Lung microvascular endothelial cell (primary cell): ENCODE measurements at regions not wholly inside any gene's neighbourhood (a gene's known extent, or its start where the extent isn't known, plus 50 kb on each side); places are given as distances from the start of the nearest gene placed in this dataset.

Experiments used
- DNase-seq, 2 donors: peaks; one replicate each; pipeline versions ENCODE4 v3.0.0 to v3.0.0-alpha.2; 2010; ENCODE audit warnings: low read depth in 2 of 2

GRCh38 chr4:100806988-100807387 is 289.2 kb upstream of the EMCN start:
- no peak for DNase-seq

DNA sequence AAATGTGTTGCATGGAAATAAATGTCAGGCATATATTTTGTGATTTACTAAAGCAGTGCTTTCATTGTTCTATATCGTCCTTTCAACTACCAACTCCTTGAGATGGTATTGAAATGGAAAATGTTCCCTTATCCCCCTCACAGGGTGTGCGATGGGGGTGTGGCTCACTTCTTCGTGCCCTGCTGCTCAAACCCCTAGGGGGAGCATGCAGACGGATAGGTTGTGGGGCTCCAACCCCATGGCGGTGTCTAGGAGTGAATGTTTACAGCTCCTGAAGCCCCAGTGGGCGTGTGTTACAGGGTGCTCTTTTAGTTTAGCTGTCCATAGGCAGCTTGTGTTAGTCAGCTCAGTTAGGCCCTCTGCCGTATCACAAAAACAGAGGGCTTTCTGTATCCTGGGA is 287.7 kb upstream of the EMCN start:
- DNase-seq = no peak

DNA sequence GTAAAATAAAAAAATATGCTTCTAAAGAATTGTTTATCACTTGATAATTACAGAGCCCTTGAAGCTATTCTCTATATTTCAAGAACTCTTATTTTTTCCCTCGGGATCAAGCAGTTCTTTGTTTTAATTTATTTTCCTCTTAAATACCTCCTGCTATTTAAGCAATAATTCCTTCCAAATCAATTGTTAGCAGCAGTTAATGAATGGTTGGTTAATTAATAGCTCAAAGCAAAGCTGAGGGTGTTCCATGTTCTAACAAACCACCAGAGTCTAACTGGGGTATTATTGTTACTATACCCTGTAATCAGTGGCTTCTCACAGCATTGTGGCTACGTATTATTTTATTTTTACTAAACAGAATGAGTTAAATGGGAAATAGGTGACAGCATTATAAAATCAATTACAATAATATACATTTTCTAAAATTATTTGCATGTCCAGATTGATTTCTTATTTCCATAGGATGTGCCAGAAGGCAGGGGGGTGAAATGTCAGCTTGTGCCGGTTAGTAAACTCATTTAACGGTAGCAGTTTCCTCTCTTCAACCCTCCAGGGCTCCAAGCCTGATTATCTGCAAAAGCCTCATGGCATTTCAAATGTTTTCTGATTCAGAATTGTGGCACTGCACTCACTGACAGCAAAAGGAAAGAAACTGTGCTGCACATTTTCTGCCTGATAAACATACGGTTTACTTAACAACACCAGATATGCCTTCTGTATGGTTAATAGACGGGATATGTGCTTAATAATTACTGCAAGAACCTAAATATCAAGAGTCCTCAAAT is 286.9 kb upstream of the EMCN start:
- no peak for DNase-seq

- DNase-seq = no peak
Measured at GRCh38 chr4:100803751-100804150, 285.9 kb upstream of the EMCN start.

DNA sequence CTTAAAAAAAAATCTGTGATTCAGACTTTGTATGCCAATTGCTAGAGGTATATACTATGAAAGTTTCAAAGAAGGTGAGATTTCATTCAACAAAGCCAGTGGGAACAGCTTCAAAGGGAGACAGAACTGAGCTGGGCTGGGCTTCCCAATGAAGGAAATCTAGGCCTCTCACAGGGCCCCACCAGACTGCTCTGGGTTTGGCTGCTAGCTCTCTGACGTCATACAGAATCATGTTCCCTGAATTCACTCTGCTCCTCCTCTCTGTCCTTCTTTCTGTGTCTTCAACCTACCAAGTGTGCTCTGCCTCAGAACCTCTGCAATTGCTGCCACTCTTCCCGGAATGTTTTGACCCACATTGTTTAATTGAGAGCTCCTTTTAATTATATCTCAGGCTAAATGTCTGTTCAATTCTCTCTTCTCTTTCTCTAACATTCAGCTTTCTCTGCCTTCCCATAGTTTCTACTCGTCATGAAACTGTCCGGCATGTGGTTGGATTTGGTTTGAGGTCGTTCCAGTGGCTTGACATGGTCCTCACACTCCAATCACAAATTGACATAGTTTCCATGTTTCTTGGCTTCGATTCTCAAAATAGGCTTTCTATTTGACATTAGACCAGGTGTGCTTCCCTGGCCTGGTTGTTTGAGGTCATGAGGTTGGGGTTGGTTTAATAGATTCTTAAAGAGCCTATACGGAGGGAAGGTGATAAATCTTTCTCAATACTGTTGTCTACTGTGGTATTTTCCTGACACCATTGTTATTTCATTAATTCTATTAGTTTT is 282.1 kb upstream of the EMCN start:
- DNase-seq = no peak

- DNase-seq = no peak
Measured at GRCh38 chr4:100797791-100798190, 280.0 kb upstream of the EMCN start.

GRCh38 chr4:100797356-100797755 is 279.5 kb upstream of the EMCN start:
- DNase-seq = no peak

- DNase-seq = no peak
Measured at GRCh38 chr4:100796332-100796731, 278.5 kb upstream of the EMCN start.

- DNase-seq = no peak
Measured at GRCh38 chr4:100795581-100795980, 277.8 kb upstream of the EMCN start.

DNA sequence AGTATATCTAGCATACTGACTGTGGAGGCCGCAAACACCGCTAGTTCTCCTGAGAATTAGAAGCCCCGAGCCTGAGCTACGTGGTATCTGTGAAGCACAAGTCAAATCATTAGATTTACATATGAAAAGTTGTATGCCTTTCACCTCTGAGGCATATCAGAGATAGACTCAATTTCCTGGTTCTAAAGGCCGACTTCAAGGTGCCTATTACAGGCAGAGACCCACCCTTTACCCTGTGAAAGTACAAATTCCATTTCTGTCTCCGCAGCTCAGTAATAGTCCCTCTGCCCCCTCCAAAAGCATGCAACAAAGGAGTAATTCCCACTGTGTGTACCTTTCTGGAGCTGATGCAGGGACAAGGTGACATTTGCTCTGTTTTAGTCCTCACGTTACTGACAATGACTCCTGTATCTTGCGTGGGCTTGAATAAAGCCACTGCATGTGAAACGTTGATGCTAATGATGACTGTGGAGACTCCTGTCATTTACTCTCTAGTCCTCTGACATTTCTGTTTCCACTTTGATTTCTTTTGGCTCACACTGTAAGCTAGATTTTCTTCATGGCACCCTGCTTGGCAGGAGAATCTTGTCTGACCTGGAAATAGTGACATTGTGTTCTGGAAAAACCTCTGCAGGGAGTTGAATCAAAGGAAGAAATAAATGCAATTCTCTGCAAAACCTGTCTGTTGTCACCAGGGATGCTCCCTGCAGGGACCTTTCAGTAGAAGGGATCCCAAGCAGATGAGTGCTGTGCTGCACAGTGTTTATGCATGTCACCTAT is 273.2 kb upstream of the EMCN start:
- no peak for DNase-seq

DNA sequence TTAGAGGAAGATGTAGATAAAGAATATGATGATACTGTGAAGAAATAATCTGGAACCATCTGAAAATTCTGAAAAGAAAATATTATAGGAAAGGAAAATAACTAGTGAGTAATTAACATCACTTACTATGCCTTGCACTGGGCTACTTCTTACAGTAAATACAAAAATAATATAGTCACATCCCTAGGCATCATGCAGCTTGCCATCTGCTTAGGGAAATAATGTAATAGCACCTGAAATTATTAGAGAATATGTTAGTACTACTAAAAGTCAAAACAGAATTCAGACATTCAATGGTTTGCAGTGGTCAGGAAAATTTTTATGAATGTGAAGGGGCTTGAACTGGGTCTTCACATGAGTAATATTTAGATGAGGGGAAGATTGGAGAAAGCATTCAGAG is 272.2 kb upstream of the EMCN start:
- DNase-seq = no peak

DNA sequence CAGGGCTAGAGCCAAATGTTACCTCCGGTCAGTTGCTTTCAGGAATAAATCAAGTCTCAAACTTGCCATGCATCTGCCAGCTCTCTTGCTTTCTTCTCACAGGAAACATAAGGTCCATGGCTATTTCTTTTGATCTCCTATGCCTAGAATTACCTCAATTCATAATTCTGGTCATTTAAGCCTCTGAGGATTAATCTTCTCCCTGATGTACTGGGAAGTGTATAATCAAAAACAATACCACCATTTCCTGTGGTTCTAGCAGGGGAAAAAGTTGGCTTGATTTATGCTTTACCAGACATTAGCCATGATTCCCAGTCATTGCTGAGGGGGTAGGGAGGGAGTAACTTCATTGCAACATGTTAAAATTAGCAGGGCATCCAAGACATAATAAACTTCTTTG is 268.7 kb upstream of the EMCN start:
- peak; percentile 14 to 29 for DNase-seq

- no peak for DNase-seq
Measured at GRCh38 chr4:100782356-100782755, 264.5 kb upstream of the EMCN start.

DNA sequence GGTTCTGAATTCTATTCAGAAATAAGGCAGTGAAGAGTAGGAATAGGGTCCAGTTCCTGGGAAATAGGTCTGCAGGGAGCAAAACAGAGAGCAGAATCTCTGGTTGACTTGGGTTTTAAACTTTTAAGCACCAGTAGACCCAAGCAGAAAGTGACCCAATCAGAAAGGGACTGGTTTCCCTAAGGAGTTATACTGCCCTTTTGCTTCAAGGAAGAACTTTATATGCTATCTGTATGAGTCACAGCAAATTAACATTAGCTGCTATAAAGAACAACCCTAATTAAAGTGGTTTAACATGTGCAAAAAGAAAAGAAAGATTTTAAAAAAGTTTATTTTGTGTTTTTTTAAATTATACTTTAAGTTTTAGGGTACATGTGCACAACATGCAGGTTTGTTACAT is 263.6 kb upstream of the EMCN start:
- no peak for DNase-seq

DNA sequence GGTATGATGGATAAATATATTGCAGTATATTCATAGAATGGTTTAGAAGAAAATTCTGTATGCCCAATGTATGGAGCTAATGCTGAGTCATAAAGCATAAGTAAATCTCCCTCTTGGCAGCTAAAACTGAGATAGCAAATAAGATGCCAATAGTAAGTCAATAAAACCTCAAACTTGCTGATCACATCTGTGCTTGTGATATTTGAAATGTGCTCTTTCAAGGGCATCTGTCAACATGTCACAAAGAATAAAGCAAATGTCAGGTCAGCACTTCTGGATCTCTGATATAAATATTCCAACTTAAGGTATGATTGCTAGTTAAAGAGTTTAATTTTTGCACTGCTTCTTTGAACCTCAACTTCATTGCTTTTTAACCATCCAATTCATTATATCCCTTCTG is 262.3 kb upstream of the EMCN start:
- no peak for DNase-seq

- DNase-seq = no peak
Measured at GRCh38 chr4:100778431-100778830, 260.6 kb upstream of the EMCN start.

DNA sequence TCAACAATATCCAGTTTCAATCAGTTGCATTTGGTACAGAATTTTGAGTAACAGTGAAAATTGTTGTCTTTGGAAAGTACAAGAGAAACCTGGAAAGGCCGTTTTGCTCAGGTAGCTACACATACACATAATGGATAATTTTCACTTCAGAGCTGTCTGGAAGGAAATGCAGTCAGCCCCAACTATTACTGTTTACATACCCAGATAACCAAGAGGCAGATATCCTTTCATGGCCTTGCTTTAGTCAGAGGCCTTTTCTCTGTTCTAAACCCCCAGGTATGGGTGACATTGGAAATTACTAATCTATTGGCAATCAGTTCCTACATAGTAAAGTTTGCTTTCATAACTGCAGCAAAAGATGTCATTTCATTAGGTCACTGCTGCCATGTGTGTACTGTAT is 244.9 kb upstream of the EMCN start:
- no peak for DNase-seq

- DNase-seq = no peak
Measured at GRCh38 chr4:100754751-100755150, 236.9 kb upstream of the EMCN start.

DNA sequence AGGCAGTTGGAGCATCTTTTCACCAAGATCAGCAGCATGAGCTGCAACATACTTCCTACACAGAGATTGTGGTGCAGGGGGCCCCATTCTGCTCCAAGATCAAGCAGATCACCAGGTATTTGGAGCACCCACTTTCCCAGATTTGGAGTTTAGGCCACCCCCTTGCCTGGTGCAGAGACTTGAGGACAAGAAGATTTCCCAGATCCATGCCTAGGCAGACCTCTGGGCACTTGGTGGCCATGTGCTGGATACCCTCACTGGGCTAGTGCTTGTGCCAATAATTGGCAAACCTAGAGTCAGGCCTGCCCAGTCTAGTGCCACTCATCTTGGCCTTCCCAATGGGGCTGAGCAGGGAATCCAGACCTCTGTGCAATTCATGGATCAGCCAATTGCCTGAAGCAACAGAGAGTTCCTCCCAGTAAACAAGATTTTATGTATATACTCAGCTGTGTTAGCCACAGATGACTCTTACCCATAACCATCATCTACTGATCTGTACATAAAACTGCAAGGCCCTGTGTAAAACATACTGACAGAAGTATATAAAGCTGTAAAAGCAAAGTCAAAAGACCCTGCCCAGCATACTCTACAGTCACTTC is 228.4 kb upstream of the EMCN start:
- no peak for DNase-seq

DNA sequence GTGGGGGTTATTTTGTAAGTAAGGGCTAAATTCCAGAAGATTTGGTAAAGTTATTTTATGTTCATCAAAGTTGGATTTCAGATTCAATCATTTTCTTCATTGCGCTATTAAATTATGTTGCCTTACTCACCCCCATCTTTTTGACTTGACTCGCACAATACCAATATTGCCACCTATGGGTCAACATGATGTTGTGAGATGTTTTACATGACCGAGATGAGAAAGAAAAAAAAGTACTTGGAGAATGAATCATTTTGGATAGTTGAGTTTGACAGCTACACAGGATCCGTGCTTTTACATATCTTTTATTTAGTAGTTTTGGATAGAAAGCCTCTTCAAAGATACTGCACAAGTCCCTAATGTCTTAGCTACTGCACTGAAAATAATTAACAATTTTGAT is 224.2 kb upstream of the EMCN start:
- peak; percentile 83 for DNase-seq

DNA sequence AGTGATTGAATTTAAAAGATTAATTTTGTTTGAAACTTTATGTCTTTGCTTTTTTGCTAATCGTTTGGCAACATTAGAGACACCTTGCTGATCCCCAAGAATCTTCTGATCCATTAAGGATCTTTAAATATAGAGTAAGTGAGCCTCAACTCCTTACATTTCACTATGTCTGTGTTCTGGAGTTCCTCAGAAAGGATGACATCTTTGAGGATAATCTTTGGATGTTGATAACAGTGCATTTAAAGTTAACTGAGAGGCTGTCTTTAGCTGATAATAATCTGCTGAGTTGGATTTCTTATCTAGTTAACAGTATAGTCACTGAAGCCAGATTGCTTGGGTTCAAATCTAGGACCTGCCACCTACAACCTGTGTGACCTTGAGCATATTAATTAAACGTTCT is 221.6 kb upstream of the EMCN start:
- no peak for DNase-seq
